Erythroblast (primary cell): ENCODE measurements at regions not wholly inside any gene's neighbourhood (a gene's known extent, or its start where the extent isn't known, plus 50 kb on each side); places are given as distances from the start of the nearest gene placed in this dataset.
"Not testable (repeated sequence)": the region's sequence is repeated elsewhere in the genome, so short reads cannot be mapped to it uniquely, and the experiment has no call there.

Experiments used
- DNase-seq, 2 experiments: peaks; one replicate each; lab custom pipeline; 2025; lab: John Stamatoyannopoulos, UW
- GATA1 ChIP-seq: IDR thresholded peaks from 2 replicates; pipeline ENCODE4 v1.6.1; 2011; ENCODE audit warnings: low read depth, mild to moderate bottlenecking, control low read depth, low read length, moderate library complexity
- POLR2A ChIP-seq: IDR thresholded peaks from 2 replicates; pipeline ENCODE4 v1.6.1; 2011; ENCODE audit warnings: mild to moderate bottlenecking, low read length

DNA sequence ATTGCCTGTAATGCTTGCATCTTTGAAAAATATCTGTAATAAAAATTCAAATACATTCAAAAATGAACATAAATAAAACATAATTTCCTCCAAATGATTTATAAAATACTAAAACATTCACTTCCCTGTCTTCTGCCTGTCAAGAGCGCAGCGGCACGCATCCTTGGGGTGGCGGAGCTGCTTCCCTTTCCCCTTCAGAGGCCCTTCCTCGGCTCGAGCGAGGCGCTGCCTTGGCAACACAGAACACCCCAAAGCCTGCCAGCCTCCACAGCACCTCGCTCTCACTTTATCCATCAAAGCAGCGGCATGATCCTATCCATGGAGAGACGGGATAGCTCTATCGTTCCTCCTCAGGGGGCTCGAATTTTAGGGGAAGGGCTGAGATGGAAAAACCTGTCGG is 146.2 kb downstream of the GXYLT1 start:
- no peak for TF ChIP-seq POLR2A
- no peak for TF ChIP-seq GATA1
- DNase-seq: no peak

DNA sequence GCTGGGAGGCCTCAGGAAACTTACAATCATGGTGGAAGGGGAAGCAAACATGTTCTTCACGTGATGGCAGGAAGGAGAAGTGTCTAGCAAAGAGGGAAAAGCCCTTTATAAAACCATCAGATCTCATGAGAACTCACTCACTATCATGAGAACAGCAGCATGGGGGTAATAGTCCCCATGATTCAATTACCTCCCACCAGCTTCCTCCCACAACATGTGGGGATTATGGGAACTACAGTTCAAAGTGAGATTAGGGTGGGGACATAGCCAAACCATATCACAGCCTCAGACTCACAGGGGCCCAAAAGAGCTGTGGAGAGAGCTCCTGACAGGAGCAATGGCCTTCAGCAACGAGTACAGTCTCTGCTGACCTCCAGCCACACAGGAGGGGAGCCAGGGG is 151.4 kb downstream of the GXYLT1 start:
- no peak for DNase-seq
- no peak for TF ChIP-seq GATA1
- no peak for TF ChIP-seq POLR2A

GRCh38 chr12:41992692-41993215 is 151.9 kb downstream of the GXYLT1 start:
- DNase-seq: no peak
- TF ChIP-seq POLR2A: no peak
- TF ChIP-seq GATA1: no peak

- no peak for DNase-seq
- TF ChIP-seq POLR2A: no peak
- TF ChIP-seq GATA1: no peak
Measured at GRCh38 chr12:41992022-41992421, 152.7 kb downstream of the GXYLT1 start.

GRCh38 chr12:41988715-41989114 is 156.0 kb downstream of the GXYLT1 start:
- DNase-seq: no peak
- TF ChIP-seq POLR2A: no peak

- not testable (repeated sequence) for DNase-seq
Measured at GRCh38 chr12:41986513-41986912, 158.2 kb downstream of the GXYLT1 start.

DNA sequence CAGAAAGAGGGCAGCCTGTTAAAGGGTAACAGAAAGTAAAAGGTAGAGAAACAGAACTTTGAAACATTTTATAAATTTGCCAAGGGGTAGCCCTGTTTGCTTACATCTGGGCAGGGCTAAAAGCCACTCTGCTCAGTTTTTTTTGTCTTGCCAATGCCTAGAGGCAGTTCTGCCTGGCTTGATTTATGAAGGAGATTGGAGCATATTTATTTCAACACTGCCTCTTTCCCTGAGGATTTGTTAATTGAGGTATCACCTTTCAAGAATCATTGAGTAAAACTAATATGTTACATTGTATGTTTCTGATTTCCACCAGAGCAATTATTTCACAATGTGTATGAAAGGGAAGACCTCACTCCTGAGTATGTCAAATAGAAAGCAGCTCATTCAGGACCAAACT is 160.8 kb downstream of the GXYLT1 start:
- TF ChIP-seq POLR2A: no peak
- no peak for TF ChIP-seq GATA1

DNA sequence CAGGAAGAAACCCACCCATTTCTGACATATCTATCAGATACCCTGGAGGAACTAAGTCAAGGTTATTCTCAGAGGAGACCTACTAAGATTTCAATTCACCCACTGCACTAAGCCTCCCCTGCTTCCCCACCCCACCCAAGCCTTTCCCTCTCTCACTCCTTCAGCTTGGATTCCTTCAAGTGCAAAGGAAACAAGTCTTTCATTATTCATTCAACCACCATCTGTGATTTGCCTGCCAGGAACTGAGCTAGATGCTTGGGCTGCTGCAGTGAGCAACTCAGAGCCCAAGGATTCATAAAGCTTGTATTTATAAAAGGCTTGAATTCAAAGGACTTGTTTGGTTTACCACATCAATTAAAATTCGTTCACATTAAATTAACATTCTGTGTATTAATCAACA is 161.3 kb downstream of the GXYLT1 start:
- TF ChIP-seq POLR2A: no peak
- no peak for TF ChIP-seq GATA1
- DNase-seq: no peak

More for the DNA sequence above, 160.8 kb downstream of the GXYLT1 start:
- DNase-seq: no peak

DNA sequence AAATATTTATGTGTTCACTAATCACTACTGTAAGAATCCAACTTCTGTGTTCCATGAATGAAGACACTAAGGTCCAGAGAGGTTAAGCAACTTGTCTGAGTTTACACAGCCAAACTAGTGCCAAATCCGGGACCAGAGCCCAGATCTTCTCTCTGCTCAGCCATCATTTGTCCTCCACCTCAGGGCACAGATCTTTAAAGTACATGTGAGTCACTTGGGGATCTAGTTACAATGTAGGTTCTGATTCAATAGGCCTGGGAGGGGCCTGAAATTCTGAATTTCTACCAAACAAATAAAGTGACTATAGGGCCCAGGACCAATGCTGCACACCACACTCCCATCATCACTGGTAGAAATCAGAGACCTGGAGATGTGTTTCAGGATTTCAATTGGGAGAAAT is 162.9 kb downstream of the GXYLT1 start:
- DNase-seq: no peak
- TF ChIP-seq POLR2A (no peak), GATA1 (no peak)

GRCh38 chr12:41981013-41981412 is 163.7 kb downstream of the GXYLT1 start:
- DNase-seq: no peak
- no peak for TF ChIP-seq POLR2A
- TF ChIP-seq GATA1: no peak

GRCh38 chr12:41980390-41980789 is 164.3 kb downstream of the GXYLT1 start:
- no peak for DNase-seq
- TF ChIP-seq GATA1: no peak
- TF ChIP-seq POLR2A: no peak

- no peak for TF ChIP-seq GATA1
- TF ChIP-seq POLR2A: no peak
- no peak for DNase-seq
Measured at GRCh38 chr12:41979574-41979973, 165.1 kb downstream of the GXYLT1 start.

- no peak for DNase-seq
- no peak for TF ChIP-seq POLR2A
- TF ChIP-seq GATA1: no peak
Measured at GRCh38 chr12:41972598-41972997, 172.1 kb downstream of the GXYLT1 start.

DNA sequence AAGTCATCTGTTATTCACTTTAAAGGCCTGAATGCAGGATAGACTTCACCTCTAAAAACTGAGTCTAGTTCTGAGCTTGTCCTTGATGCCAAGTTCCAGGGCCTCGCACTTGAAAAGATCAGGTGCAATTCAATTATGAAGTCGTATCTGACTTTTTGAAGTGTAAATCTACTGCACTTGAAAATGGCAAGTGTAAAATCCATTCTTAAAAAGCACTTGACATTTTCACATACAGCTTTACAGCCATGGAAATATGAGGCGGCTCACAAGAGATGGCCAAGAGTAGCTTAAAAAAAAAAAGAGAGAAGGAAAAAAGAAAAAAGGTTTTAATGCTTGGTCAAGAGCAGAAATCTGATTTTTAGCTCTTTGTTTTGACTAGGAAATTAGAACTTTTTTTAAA is 172.5 kb downstream of the GXYLT1 start:
- TF ChIP-seq POLR2A (no peak), GATA1 (no peak)
- no peak for DNase-seq

- TF ChIP-seq POLR2A: no peak
- TF ChIP-seq GATA1: no peak
- DNase-seq: no peak
Measured at GRCh38 chr12:41970744-41971143, 173.9 kb downstream of the GXYLT1 start.
